Mesendoderm (in vitro differentiated cells): ENCODE measurements at regions not wholly inside any gene's neighbourhood (a gene's known extent, or its start where the extent isn't known, plus 50 kb on each side); places are given as distances from the start of the nearest gene placed in this dataset.

Experiments
- DNase-seq: peaks from one replicate; pipeline ENCODE4 v3.0.0; 2013
- H2AK5ac ChIP-seq: 2 replicates; pipeline ENCODE4 v1.6.1; 2013; ENCODE audit warnings: low read length, inconsistent platforms
- H2BK120ac ChIP-seq: 2 replicates; pipeline ENCODE4 v1.6.1; 2013; ENCODE audit warnings: low read depth, mild to moderate bottlenecking, low read length, moderate library complexity, mixed read lengths
- H2BK15ac ChIP-seq: replicated peaks from 2 replicates; pipeline ENCODE4 v1.6.1; 2013; ENCODE audit warnings: low read depth, mild to moderate bottlenecking, moderate library complexity
- H2BK5ac ChIP-seq: 2 replicates; pipeline ENCODE4 v1.6.1; 2013; ENCODE audit warnings: low read length, inconsistent platforms
- H3K18ac ChIP-seq: 2 replicates; pipeline ENCODE4 v1.6.1; 2013; ENCODE audit warnings: mild to moderate bottlenecking, low read length, mixed read lengths
- H3K23ac ChIP-seq: one replicate; pipeline ENCODE4 v1.6.1; 2013; ENCODE audit warnings: low read length
- H3K27ac ChIP-seq: 2 replicates; pipeline ENCODE4 v1.5.1; 2013; ENCODE audit warnings: low read depth, mild to moderate bottlenecking, inconsistent platforms, low read length, moderate library complexity
- H3K27me3 ChIP-seq: 2 replicates; pipeline ENCODE4 v1.6.1; 2013; ENCODE audit warnings: low read length, control low read depth, mild to moderate bottlenecking, inconsistent platforms; ENCODE audit not compliant: insufficient read depth, poor library complexity
- H3K36me3 ChIP-seq: 2 replicates; pipeline ENCODE4 v1.6.1; 2013; ENCODE audit warnings: low read length, inconsistent platforms; ENCODE audit not compliant: control insufficient read depth, insufficient read depth
- H3K4ac ChIP-seq: one replicate; pipeline ENCODE4 v1.6.1; 2013; ENCODE audit warnings: low read depth, mild to moderate bottlenecking, low read length, moderate library complexity
- H3K4me1 ChIP-seq: 2 replicates; pipeline ENCODE4 v1.6.1; 2013; ENCODE audit warnings: low read depth, low read length, inconsistent platforms; ENCODE audit not compliant: control insufficient read depth
- H3K4me2 ChIP-seq: 2 replicates; pipeline ENCODE4 v1.6.1; 2013; ENCODE audit warnings: low read length
- H3K4me3 ChIP-seq: 2 replicates; pipeline ENCODE4 v1.5.1; 2013; ENCODE audit warnings: mild to moderate bottlenecking, low read length
- H3K56ac ChIP-seq: one replicate; pipeline ENCODE4 v1.6.1; 2013; ENCODE audit warnings: low read length
- H3K79me1 ChIP-seq: 2 replicates; pipeline ENCODE4 v1.6.1; 2013; ENCODE audit warnings: low read length, inconsistent platforms
- H3K79me2 ChIP-seq: 2 replicates; pipeline ENCODE4 v1.6.1; 2013; ENCODE audit warnings: mild to moderate bottlenecking, low read length; ENCODE audit not compliant: control insufficient read depth, insufficient read depth
- H3K9ac ChIP-seq: 2 replicates; pipeline ENCODE4 v1.6.1; 2013; ENCODE audit warnings: low read length, inconsistent platforms
- H4K5ac ChIP-seq: one replicate; pipeline ENCODE4 v1.6.1; 2013; ENCODE audit warnings: low read length
- H4K8ac ChIP-seq: one replicate; pipeline ENCODE4 v1.6.1; 2013; ENCODE audit warnings: low read depth, mild to moderate bottlenecking, control low read depth, low read length, moderate library complexity
- WGBS: extraction: QIAGEN DNeasy Blood & Tissue Kit; methylation state at CpG from one replicate; pipeline ENCODE4 v1.1.7; 2013; ENCODE audit warnings: low lambda C conversion rate, missing lambda C conversion rate; ENCODE audit not compliant: insufficient coverage; ENCODE audit errors: extremely low coverage; 5-methylcytosine and 5-hydroxymethylcytosine counted together

DNA sequence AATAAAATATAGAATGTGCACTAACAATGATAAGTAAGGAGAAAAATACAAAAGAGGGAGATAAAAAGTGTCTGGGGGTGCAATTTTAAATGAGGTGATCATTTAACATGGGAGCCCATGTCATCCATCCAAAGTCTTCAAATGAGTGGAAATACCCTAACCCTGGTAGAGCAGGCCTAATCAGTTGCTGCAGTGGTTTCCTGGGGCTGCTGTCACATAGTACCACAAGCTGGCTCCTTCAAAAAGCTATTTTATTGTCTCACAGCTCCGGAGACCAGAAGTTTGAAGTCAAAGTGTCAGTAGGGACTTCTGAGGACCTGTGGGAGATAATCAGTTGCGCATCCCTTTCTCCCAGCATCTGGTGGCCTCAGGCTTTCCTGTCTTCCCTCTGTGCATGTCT, 717.9 kb downstream of the DIAPH3 start:
- H2BK5ac ChIP-seq = peak overlapping the region; percentile 2
- H3K4me1 ChIP-seq = peaks cover 9% of the 10 kb centered on the region
- no peak overlapping the region for H2AK5ac ChIP-seq
- H3K9ac ChIP-seq = no peak overlapping the region
- no CpG with 5 or more reads among the region's 2 CpGs for WGBS
- H2BK120ac ChIP-seq = peak overlapping the region; percentile 51
- H4K5ac ChIP-seq = no peak overlapping the region
- H3K79me2 ChIP-seq = no peaks in the 10 kb centered on the region
- H3K4ac ChIP-seq = no peak overlapping the region
- DNase-seq = peak; percentile 41
- H4K8ac ChIP-seq = no peak overlapping the region
- no peaks in the 10 kb centered on the region for H3K36me3 ChIP-seq
- no peaks in the 10 kb centered on the region for H3K27me3 ChIP-seq
- peak overlapping the region; percentile 6 for H2BK15ac ChIP-seq
- no peak overlapping the region for H3K4me3 ChIP-seq
- no peaks in the 10 kb centered on the region for H3K79me1 ChIP-seq
- H3K4me2 ChIP-seq = no peak overlapping the region
- no peak overlapping the region for H3K23ac ChIP-seq
- H3K18ac ChIP-seq = peak overlapping the region; percentile 53
- H3K56ac ChIP-seq = peak overlapping the region; percentile 38
- peak overlapping the region; percentile 1 for H3K27ac ChIP-seq

DNA sequence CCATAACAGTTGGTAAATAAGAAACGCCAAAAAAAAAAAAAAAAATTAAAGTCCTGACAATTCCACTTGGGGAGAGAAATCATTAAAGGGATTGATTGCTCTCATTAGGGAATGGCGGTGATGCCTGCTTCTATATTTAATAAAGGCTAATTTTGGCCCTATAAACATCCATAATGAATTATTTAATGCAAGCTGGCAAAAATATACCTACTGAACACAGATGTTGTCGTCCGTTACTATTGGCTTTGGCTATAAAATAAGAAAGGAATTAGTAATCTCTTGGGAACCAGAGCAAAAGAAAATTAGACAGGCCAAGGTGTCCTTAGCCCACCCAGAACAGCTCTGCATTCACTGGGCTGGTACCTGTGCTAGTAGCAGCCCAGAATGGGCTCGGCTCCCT, 717.3 kb downstream of the DIAPH3 start:
- Histone ChIP-seq H3K4ac (no peak overlapping the region), H3K27ac (no peak overlapping the region), H3K4me3 (no peak overlapping the region), H3K18ac (peak overlapping the region; percentile 85), H3K23ac (no peak overlapping the region), H2BK5ac (peak overlapping the region; percentile 86), H4K8ac (peak overlapping the region; percentile 94), H3K79me1 (no peaks in the 10 kb centered on the region), H3K4me1 (peaks cover 9% of the 10 kb centered on the region), H3K36me3 (no peaks in the 10 kb centered on the region), H3K27me3 (no peaks in the 10 kb centered on the region), H4K5ac (no peak overlapping the region), H2BK120ac (peak overlapping the region; percentile 98), H3K79me2 (no peaks in the 10 kb centered on the region), H2AK5ac (no peak overlapping the region), H2BK15ac (no peak overlapping the region), H3K4me2 (no peak overlapping the region), H3K9ac (no peak overlapping the region), H3K56ac (peak overlapping the region; percentile 29)
- no CpG with 5 or more reads among the region's 5 CpGs for WGBS
- DNase-seq = no peak

GRCh38 chr13:59447031-59447430, 716.7 kb downstream of the DIAPH3 start:
- Histone ChIP-seq H4K8ac (no peak overlapping the region), H3K79me1 (no peaks in the 10 kb centered on the region), H3K4me1 (peaks cover 8% of the 10 kb centered on the region), H3K4ac (no peak overlapping the region), H3K9ac (no peak overlapping the region), H4K5ac (no peak overlapping the region), H3K18ac (no peak overlapping the region), H2AK5ac (no peak overlapping the region), H2BK5ac (no peak overlapping the region), H3K56ac (no peak overlapping the region), H3K27me3 (no peaks in the 10 kb centered on the region), H3K4me3 (no peak overlapping the region), H3K27ac (no peak overlapping the region), H2BK120ac (no peak overlapping the region), H3K23ac (no peak overlapping the region), H3K4me2 (no peak overlapping the region), H3K79me2 (no peaks in the 10 kb centered on the region), H3K36me3 (no peaks in the 10 kb centered on the region), H2BK15ac (no peak overlapping the region)
- DNase-seq = peak; percentile 39

- peak; percentile 94 for DNase-seq
- H4K8ac ChIP-seq = no peak overlapping the region
- peak overlapping the region; percentile 33 for H2BK120ac ChIP-seq
- peak overlapping the region; percentile 74 for H3K56ac ChIP-seq
- peak overlapping the region; percentile 93 for H2BK5ac ChIP-seq
- H3K36me3 ChIP-seq = no peaks in the 10 kb centered on the region
- no peak overlapping the region for H3K9ac ChIP-seq
- no peaks in the 10 kb centered on the region for H3K27me3 ChIP-seq
- H3K18ac ChIP-seq = peak overlapping the region; percentile 95
- H2AK5ac ChIP-seq = peak overlapping the region; percentile 34
- H3K4me3 ChIP-seq = no peak overlapping the region
- peak overlapping the region; percentile 46 for H2BK15ac ChIP-seq
- peak overlapping the region; percentile 56 for H4K5ac ChIP-seq
- H3K27ac ChIP-seq = peak overlapping the region; percentile 89
- H3K23ac ChIP-seq = no peak overlapping the region
- H3K79me1 ChIP-seq = no peaks in the 10 kb centered on the region
- no peak overlapping the region for H3K4ac ChIP-seq
- H3K79me2 ChIP-seq = no peaks in the 10 kb centered on the region
- no peak overlapping the region for H3K4me2 ChIP-seq
- WGBS = no CpG with 5 or more reads among the region's 6 CpGs
- H3K4me1 ChIP-seq = peaks cover 7% of the 10 kb centered on the region
Measured at GRCh38 chr13:59447846-59448620, 715.7 kb downstream of the DIAPH3 start.

GRCh38 chr13:59449750-59450149, 714.0 kb downstream of the DIAPH3 start:
- no peak overlapping the region for H3K4me3 ChIP-seq
- peak overlapping the region; percentile 90 for H3K4ac ChIP-seq
- no peaks in the 10 kb centered on the region for H3K27me3 ChIP-seq
- H4K8ac ChIP-seq = no peak overlapping the region
- H3K18ac ChIP-seq = peak overlapping the region; percentile 30
- no peak overlapping the region for H3K23ac ChIP-seq
- no peaks in the 10 kb centered on the region for H3K79me2 ChIP-seq
- H3K56ac ChIP-seq = no peak overlapping the region
- H3K4me2 ChIP-seq = no peak overlapping the region
- peaks cover 7% of the 10 kb centered on the region for H3K4me1 ChIP-seq
- no peaks in the 10 kb centered on the region for H3K79me1 ChIP-seq
- H3K27ac ChIP-seq = no peak overlapping the region
- H2AK5ac ChIP-seq = no peak overlapping the region
- DNase-seq = no peak
- H3K36me3 ChIP-seq = no peaks in the 10 kb centered on the region
- peak overlapping the region; percentile 54 for H2BK120ac ChIP-seq
- no CpG with 5 or more reads among the region's 4 CpGs for WGBS
- H4K5ac ChIP-seq = no peak overlapping the region
- H2BK15ac ChIP-seq = no peak overlapping the region
- no peak overlapping the region for H3K9ac ChIP-seq
- no peak overlapping the region for H2BK5ac ChIP-seq

DNA sequence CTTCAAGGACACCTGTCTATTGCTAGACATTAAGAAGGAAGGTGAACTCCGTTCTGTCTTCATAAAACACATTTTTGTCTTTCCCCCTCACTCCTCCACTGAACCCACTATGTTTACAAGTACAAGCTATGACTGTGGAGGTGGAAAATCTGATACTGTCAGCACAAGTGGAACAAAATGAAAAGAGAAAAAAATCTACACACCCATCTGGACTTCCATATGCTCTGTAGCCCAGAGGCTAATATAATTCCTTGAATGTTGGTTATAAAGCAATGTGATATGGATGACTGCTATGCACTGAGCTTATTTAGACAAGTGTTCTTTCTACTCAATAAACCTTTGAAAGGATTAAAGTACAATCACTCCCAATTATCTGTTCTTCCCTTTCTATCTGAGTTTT, 713.5 kb downstream of the DIAPH3 start:
- H4K5ac ChIP-seq = no peak overlapping the region
- no peak overlapping the region for H3K27ac ChIP-seq
- no peak overlapping the region for H3K9ac ChIP-seq
- H2BK5ac ChIP-seq = no peak overlapping the region
- no peak overlapping the region for H3K18ac ChIP-seq
- no CpG with 5 or more reads among the region's 1 CpG for WGBS
- no peaks in the 10 kb centered on the region for H3K36me3 ChIP-seq
- no peak overlapping the region for H4K8ac ChIP-seq
- H2AK5ac ChIP-seq = no peak overlapping the region
- H3K4me2 ChIP-seq = no peak overlapping the region
- H3K79me2 ChIP-seq = no peaks in the 10 kb centered on the region
- H2BK120ac ChIP-seq = no peak overlapping the region
- H2BK15ac ChIP-seq = no peak overlapping the region
- H3K79me1 ChIP-seq = no peaks in the 10 kb centered on the region
- H3K4me1 ChIP-seq = peaks cover 7% of the 10 kb centered on the region
- H3K4ac ChIP-seq = no peak overlapping the region
- no peak overlapping the region for H3K23ac ChIP-seq
- H3K56ac ChIP-seq = no peak overlapping the region
- no peak for DNase-seq
- no peaks in the 10 kb centered on the region for H3K27me3 ChIP-seq
- H3K4me3 ChIP-seq = no peak overlapping the region
